Fibroblast of lung (primary cell): ENCODE measurements at regions not wholly inside any gene's neighbourhood (a gene's known extent, or its start where the extent isn't known, plus 50 kb on each side); places are given as distances from the start of the nearest gene placed in this dataset.

Experiments
- DNase-seq, 2 donors: peaks; one replicate each; pipeline versions ENCODE4 v3.0.0 to v3.0.0-alpha.2; 2010; ENCODE audit warnings: low read depth in 2 of 2
- H2AFZ ChIP-seq: 2 replicates; pipeline ENCODE4 v1.5.1; 2012; ENCODE audit warnings: low read length, control low read depth, inconsistent platforms
- H3K27ac ChIP-seq: 2 replicates; pipeline ENCODE4 v1.5.1; 2011; ENCODE audit warnings: low read length, control low read depth; ENCODE audit not compliant: insufficient read depth
- H3K27me3 ChIP-seq: 2 replicates; pipeline ENCODE4 v1.5.1; 2011; ENCODE audit warnings: mild to moderate bottlenecking, low read length; ENCODE audit not compliant: control insufficient read depth, insufficient read depth
- H3K36me3 ChIP-seq: 2 replicates; pipeline ENCODE4 v1.5.1; 2011; ENCODE audit warnings: low read length; ENCODE audit not compliant: control insufficient read depth, insufficient read depth
- H3K4me1 ChIP-seq: 2 replicates; pipeline ENCODE4 v1.5.1; 2011; ENCODE audit warnings: low read length; ENCODE audit not compliant: control insufficient read depth, insufficient read depth; ENCODE audit errors: extremely low read depth
- H3K4me2 ChIP-seq: 2 replicates; pipeline ENCODE4 v1.5.1; 2011; ENCODE audit warnings: low read length, control low read depth; ENCODE audit not compliant: insufficient read depth; ENCODE audit errors: extremely low read depth
- H3K4me3 ChIP-seq, 4 experiments: fragments of 200-600 bp in 1 of 4; sonication (generic) in 1 of 4; replicated peaks in 1 of 4; 2 replicates each; pipeline ENCODE4 v1.5.1; 2011 to 2016; ENCODE audit warnings: low read length in 4 of 4, low read depth in 3 of 4, mild to moderate bottlenecking in 3 of 4, control low read depth in 2 of 4, inconsistent platforms in 1 of 4, mixed read lengths in 1 of 4; ENCODE audit not compliant: insufficient read depth in 1 of 4; ENCODE audit errors: control extremely low read depth in 1 of 4
- H3K79me2 ChIP-seq: 2 replicates; pipeline ENCODE4 v1.5.1; 2012; ENCODE audit warnings: mild to moderate bottlenecking, low read length, inconsistent platforms; ENCODE audit not compliant: control insufficient read depth, insufficient read depth
- H3K9ac ChIP-seq: 2 replicates; pipeline ENCODE4 v1.5.1; 2011; ENCODE audit warnings: mild to moderate bottlenecking, low read length, control low read depth; ENCODE audit not compliant: insufficient read depth
- H3K9me3 ChIP-seq: 2 replicates; pipeline ENCODE4 v1.5.1; 2012; ENCODE audit warnings: low read depth, low read length; ENCODE audit not compliant: control insufficient read depth, insufficient read depth
- H4K20me1 ChIP-seq: 2 replicates; pipeline ENCODE4 v1.5.1; 2011; ENCODE audit warnings: low read length; ENCODE audit not compliant: control insufficient read depth, insufficient read depth; ENCODE audit errors: extremely low read depth
- EZH2 ChIP-seq: IDR thresholded peaks from 2 replicates; pipeline ENCODE4 v1.5.1; 2012; ENCODE audit warnings: low read length, control low read depth, mild to moderate bottlenecking; ENCODE audit errors: missing control alignments
- TF ChIP-seq, protein P1 (sequence below), 2 donors: IDR thresholded peaks in 1 of 2; conservative IDR thresholded peaks in 1 of 2; 1 replicate in 1 of 2; 2 replicates in 1 of 2; pipeline ENCODE4 v1.5.1; 2011 to 2012; ENCODE audit warnings: low read length in 2 of 2, control low read depth in 1 of 2, inconsistent platforms in 1 of 2, low read depth in 1 of 2, mild to moderate bottlenecking in 1 of 2

DNA sequence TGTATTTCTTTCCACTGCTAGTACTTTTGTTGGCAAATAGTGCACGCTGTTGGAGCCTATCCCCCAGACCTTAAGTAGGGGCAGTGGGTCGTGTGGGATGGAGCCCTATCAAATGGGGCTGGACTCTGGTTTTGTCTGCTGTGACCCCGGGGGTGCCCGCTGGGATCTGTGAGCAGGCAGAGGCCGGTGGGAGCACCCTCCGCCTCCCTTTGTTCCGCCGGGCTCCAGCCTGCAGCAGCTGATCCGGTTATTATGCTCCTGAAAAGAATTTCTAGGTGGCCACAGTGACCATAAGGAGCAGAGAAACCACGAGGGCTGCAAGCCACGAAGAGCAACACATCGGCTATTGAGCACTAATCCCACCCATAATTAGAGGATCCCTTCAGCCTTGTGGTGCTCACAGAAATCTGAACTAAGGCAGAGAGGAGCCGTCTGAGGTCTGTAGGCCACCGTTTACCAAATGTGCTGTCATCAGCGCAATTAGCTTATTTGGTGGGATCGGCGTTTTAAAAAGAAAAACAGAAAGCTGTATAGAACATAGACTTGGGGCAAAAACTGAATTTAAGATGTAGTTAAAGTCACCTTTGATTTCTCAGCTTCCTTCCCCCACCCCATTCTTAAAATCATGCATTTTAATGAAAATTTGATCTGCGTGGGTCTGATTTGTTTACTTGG lies 598.3 kb upstream of the JAG1 start:
- no peaks in the 10 kb centered on the region for H4K20me1 ChIP-seq
- H3K27ac ChIP-seq: no peak overlapping the region
- TF ChIP-seq, protein P1, sequence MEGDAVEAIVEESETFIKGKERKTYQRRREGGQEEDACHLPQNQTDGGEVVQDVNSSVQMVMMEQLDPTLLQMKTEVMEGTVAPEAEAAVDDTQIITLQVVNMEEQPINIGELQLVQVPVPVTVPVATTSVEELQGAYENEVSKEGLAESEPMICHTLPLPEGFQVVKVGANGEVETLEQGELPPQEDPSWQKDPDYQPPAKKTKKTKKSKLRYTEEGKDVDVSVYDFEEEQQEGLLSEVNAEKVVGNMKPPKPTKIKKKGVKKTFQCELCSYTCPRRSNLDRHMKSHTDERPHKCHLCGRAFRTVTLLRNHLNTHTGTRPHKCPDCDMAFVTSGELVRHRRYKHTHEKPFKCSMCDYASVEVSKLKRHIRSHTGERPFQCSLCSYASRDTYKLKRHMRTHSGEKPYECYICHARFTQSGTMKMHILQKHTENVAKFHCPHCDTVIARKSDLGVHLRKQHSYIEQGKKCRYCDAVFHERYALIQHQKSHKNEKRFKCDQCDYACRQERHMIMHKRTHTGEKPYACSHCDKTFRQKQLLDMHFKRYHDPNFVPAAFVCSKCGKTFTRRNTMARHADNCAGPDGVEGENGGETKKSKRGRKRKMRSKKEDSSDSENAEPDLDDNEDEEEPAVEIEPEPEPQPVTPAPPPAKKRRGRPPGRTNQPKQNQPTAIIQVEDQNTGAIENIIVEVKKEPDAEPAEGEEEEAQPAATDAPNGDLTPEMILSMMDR (conservative IDR thresholded peaks at IDR 0.05 in 1 of 2, IDR thresholded peaks at IDR 0.05 in 1 of 2; ENCODE audit: low read depth in 1 of 2, low read length in 2 of 2): no peak
- no peak for TF ChIP-seq EZH2
- no peak overlapping the region for H3K9ac ChIP-seq
- H3K9me3 ChIP-seq: no peaks in the 10 kb centered on the region
- H3K36me3 ChIP-seq: no peaks in the 10 kb centered on the region
- no peak overlapping the region for H2AFZ ChIP-seq
- H3K4me3 ChIP-seq: no peak overlapping the region
- H3K4me1 ChIP-seq: peaks cover 6% of the 10 kb centered on the region
- no peaks in the 10 kb centered on the region for H3K79me2 ChIP-seq
- peak in 1 of 2 donors; percentile 12 for DNase-seq
- H3K27me3 ChIP-seq: no peaks in the 10 kb centered on the region
- H3K4me2 ChIP-seq: no peak overlapping the region

DNA sequence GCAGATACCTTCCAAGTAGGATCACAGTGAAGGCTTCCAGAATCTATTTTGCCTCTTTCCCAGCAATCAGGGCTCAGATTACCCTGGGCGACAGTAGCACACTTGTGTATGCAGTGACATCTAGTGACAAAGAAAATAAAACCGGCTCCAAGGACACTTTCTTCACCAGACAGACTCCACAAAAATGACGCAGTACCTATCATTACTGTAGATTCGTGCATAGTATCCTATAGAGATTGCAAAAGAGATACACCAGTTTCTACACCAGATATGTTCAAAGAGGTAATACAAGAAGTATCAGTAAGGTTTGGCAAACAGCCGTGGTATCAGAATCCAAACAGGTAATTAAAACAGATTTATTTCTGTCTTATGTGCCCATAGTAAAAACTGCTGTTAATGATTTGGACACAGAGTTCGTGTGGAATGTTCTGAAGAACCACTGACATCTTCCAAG lies 600.4 kb upstream of the JAG1 start:
- Histone ChIP-seq H3K4me1 (no peaks in the 10 kb centered on the region), H2AFZ (no peak overlapping the region), H3K79me2 (no peaks in the 10 kb centered on the region), H3K36me3 (no peaks in the 10 kb centered on the region), H3K9ac (no peak overlapping the region), H3K27me3 (no peaks in the 10 kb centered on the region), H3K4me3 (no peak overlapping the region), H3K4me2 (no peak overlapping the region), H3K27ac (no peak overlapping the region), H4K20me1 (no peaks in the 10 kb centered on the region), H3K9me3 (no peaks in the 10 kb centered on the region)
- no peak for TF ChIP-seq EZH2
- TF ChIP-seq, protein P1 (conservative IDR thresholded peaks at IDR 0.05 in 1 of 2, IDR thresholded peaks at IDR 0.05 in 1 of 2; ENCODE audit: low read depth in 1 of 2, low read length in 2 of 2): peak; percentile 36 to 44
- DNase-seq: peak; percentile 62 to 82

DNA sequence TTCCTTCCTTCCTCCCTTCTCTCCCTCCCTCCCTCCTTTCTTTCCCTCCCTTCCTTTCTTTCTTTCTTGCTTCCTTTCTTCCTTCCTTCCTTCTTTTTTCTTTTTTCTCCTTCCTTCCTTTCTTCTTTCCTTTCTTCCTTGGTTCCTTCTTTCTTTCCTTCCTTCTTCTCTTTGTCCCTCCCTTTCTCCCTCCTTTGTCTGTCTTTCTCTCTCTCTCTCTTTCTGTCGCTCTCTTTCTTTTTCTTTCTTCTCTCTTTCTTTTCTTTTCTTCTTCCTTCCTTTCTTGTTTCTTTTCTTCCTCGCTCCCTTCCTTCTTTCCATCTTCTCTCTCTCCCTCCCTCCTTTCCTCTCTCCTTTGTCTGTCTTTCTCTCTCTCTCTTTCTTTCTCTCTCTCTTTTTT lies 601.9 kb upstream of the JAG1 start:
- H4K20me1 ChIP-seq: no peaks in the 10 kb centered on the region
- H3K27ac ChIP-seq: no peak overlapping the region
- DNase-seq: no peak
- H3K27me3 ChIP-seq: no peaks in the 10 kb centered on the region
- no peaks in the 10 kb centered on the region for H3K79me2 ChIP-seq
- no peak for TF ChIP-seq EZH2
- TF ChIP-seq, protein P1 (conservative IDR thresholded peaks at IDR 0.05 in 1 of 2, IDR thresholded peaks at IDR 0.05 in 1 of 2; ENCODE audit: low read depth in 1 of 2, low read length in 2 of 2): no peak
- no peak overlapping the region for H2AFZ ChIP-seq
- H3K4me3 ChIP-seq: no peak overlapping the region
- H3K4me1 ChIP-seq: no peaks in the 10 kb centered on the region
- no peak overlapping the region for H3K9ac ChIP-seq
- H3K4me2 ChIP-seq: no peak overlapping the region
- no peaks in the 10 kb centered on the region for H3K36me3 ChIP-seq
- no peaks in the 10 kb centered on the region for H3K9me3 ChIP-seq
